Stimulated activated CD8-positive, alpha-beta memory T cell treated with anti-CD3 and anti-CD28 coated beads, Interleukin-15, amount 100 ng/mL, for 1 hour (primary cell): ENCODE measurements at regions not wholly inside any gene's neighbourhood (a gene's known extent, or its start where the extent isn't known, plus 50 kb on each side); places are given as distances from the start of the nearest gene placed in this dataset.
A peak's percentile ranks its signal among the peaks of the same experiment; 100 is the strongest.
"Not testable (repeated sequence)": the region's sequence is repeated elsewhere in the genome, so short reads cannot be mapped to it uniquely, and the experiment has no call there.

ENCODE experiments used
- DNase-seq: peaks from one replicate; pipeline ENCODE4 v3.0.0-alpha.2; 2020; ENCODE audit warnings: low read depth

- peak; percentile 28 for DNase-seq
These were observed 53.9 kb downstream of the OTOR start for GRCh38 chr20:16801919-16802651.

DNA sequence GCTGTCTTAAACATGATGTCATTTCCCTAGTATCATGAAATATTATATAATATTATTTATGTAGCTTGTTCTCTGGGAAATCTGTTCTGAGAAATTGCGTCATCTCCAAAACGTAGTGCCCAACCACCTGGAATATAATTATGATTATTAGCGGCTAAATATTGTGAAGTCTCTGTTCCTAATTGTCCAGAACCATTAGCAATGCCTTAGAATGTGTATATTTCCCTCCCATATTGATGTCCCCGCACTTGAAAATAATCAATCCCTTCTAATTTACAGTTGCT, 54.4 kb downstream of the OTOR start:
- no peak for DNase-seq

- peak; percentile 4 for DNase-seq
These were observed 56.0 kb downstream of the OTOR start for GRCh38 chr20:16803965-16804792.

DNA sequence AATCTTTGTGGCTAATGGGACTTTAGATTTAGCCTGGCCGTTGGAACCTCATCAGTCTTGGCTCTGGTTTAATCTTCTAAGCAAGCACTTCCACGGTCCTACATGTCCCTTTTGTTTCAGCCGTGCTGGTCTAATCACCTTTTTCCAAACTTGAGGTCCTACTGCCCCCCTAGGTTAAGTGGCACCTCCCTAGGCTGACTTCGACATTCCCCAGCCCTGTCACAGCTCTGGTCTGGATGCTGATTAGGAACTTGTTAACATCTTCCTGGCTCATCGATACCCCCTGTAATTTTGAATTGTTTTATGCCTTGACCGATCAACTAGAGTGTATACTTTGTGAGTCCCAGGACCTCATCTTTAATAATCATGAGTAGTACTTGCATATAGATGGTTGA, 56.6 kb downstream of the OTOR start:
- no peak for DNase-seq

DNA sequence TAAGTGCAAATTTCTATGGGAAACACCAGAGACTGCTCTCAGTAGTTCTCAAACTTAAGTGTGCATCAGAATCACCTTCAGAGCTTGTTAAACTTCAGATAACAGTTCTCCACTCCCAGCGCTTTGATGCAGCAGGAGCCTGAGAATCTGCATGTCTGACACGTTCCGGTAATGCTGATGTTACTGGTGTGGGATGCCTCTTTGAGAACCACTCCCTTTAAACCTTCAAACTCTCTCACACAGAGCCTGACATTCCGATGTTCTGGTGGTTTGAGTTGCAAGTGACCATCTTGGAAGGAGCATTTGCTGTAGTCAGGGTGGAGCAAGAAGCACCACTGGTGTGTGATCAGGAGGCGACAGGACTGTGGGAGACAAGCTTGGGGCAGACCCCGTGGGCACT, 57.9 kb downstream of the OTOR start:
- no peak for DNase-seq

DNA sequence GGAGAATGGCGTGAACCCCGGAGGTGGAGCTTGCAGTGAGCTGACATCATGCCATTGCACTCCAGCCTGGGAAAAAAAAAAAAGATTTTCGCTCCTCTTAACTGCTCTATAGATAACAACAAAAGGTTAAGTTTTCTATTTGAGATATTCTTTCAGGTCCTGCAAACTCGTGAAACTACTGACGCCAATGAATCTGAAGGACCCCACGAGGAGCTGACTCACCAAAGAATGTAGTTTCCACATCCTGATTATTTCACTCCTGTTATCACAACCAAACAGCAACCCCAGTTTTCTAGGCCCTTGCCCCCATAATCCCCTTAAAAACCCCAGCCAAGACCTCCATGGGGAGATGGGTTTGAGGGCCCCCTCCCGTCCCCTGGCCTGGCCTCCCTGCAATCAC, 58.7 kb downstream of the OTOR start:
- no peak for DNase-seq

DNA sequence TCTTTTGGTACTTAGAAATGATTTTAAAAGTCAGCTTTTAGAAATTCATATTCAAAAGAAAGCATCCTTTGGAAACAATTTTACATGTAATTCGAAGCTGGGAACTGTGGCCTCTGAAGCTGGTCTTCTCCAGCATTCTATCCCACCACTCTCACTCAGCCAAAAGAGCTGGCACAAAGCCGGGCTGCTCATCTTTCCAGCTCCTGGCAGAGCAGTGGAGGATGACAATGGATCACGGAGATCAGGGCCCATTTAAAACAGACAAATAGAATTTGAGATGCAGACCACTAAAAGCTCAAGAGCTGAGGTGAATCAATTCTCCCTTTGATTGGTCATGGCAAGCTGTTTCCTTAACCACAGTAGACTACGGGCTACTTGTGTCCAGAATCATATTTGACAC, 60.6 kb downstream of the OTOR start:
- DNase-seq = no peak

GRCh38 chr20:16810216-16810615, 62.1 kb downstream of the OTOR start:
- DNase-seq = no peak

GRCh38 chr20:16816192-16816591, 68.0 kb downstream of the OTOR start:
- no peak for DNase-seq

DNA sequence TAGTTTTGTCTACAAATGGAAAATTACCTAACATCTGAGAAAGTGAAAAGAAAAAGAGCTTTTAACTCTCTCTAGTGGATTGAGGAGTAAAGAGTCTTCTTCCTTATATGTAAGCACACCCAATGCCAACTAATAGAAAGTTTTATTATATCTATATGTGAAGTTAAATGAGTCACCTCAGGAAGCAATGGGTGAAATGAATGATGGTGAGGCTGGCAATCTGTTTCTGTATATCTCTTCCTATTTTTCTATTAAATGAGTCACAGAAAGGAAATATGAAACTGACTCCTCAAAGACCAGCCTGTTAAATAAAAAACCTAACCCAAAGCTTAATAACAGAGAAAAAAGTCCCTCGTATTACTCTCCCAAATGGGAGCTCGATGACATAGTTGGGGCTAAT, 71.3 kb downstream of the OTOR start:
- no peak for DNase-seq

- DNase-seq = no peak
These were observed 73.3 kb downstream of the OTOR start for GRCh38 chr20:16821211-16822089.

DNA sequence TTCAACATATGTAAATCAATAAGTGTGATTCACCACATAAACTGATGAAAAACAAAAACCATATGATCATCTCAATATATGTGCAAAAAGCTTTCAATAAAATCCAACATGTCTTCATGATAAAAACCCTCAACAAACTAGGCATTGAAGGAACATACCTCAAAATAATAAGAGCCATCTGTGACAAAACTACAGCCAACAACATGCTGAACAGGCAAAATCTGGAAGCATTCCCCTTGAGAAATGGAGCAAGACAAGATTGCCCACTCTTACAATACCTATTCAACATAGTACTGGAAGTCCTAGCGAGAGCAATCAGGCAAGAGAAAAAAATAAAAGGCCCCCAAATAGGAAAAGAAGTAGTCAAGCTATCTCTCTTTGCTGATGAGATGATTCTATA, 76.5 kb downstream of the OTOR start:
- DNase-seq = no peak

GRCh38 chr20:16828666-16829305, 80.6 kb downstream of the OTOR start:
- no peak for DNase-seq

GRCh38 chr20:16835690-16836089, 87.5 kb downstream of the OTOR start:
- not testable (repeated sequence) for DNase-seq

DNA sequence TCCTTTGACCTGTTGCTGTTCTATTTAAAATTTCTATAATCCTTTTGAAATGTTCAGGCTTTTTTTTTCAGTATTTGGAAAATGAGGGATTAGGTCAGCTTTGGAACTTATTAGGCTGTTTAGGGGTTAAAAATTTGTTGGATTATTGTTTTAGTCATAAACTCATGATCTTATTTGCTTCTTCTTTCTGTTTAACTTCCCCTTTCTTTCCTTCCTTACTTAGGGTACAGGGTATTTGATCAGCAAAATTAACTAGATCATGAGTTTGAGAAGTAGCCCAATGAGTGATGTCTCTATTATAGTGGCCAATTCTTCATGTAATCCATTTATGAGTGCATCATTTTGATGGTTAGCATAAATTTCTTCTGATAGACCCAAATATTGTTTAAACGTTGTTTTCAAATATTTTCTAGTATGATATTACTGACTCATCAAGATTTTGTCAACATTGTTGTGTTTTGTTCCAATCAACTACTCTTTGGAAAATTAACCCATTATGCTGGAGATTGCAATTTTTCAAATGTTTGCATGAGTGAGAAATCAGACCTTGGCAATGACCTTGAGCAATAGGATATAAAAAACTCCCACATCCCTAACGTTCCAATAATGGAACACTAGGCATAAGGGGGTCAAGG, 94.4 kb downstream of the OTOR start:
- no peak for DNase-seq

GRCh38 chr20:16844406-16844805, 96.2 kb downstream of the OTOR start:
- DNase-seq = no peak

GRCh38 chr20:16846006-16846405, 97.8 kb downstream of the OTOR start:
- DNase-seq = no peak

DNA sequence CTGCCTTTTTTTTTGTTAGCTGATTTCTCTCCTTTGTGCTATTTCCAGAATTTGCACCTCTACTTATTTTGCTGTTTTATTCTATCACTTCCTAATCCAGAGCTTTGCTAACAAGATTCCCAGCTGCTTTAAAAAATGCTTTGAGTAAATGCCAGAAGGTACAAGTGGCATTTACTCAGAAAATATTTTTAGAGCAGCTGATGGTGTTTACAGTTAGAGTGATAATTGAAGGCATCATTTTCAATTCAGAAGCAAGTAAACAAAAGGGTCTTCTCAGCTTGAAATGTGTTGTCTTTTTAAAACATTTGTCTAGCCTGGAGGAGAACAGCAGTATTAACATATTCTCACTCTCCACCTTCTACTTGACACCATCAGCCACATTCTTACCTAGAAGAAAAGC, 99.9 kb downstream of the OTOR start:
- no peak for DNase-seq

DNA sequence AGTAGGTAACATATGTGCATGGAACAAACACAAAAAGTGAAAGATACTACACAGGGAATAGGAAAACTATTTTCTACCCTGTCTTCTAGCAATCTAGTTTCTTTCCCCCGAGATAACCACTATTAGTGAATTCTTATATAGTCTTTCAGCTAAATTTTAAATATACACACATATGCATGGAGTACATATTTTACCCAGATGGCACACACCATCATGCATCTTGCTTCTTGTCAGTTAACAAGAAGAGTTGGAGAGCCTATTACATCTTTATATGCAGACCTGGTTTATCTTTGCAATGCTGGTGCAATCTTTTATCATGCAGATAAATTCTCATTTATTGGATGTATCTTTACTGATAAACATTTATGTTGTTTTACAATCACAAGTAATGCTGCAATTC, 100.4 kb downstream of the OTOR start:
- no peak for DNase-seq

GRCh38 chr20:16860914-16861313, 112.8 kb downstream of the OTOR start:
- no peak for DNase-seq

DNA sequence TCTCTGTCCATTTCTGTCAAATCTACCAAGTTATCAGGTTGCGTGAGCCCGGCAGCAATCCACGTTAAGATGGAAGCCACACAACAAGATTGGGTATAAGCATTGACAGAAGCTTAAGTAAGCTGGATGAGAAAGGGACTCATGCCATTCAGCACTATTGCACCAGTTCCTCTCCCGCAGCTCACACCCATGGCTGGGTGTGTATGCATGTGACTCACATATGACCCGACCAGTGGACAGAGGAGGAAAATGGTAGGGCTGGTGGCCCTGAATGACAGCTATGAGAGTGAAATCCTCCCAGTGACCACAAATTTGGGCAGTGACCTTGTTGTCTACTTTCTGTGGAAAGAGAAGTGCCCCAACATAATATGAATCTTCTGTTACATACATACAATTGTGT, 113.5 kb downstream of the OTOR start:
- DNase-seq = no peak

- no peak for DNase-seq
These were observed 115.1 kb downstream of the OTOR start for GRCh38 chr20:16863303-16863702.
